ENCODE measurements at regions not wholly inside any gene's neighbourhood (a gene's known extent, or its start where the extent isn't known, plus 50 kb on each side); places are given as distances from the start of the nearest gene placed in this dataset.
"Not testable (repeated sequence)": the region's sequence is repeated elsewhere in the genome, so short reads cannot be mapped to it uniquely, and the experiment has no call there.

- not testable (repeated sequence) for DNase-seq (ENCODE audit: low spot score)
These were observed 296.6 kb upstream of the NBPF12 start for GRCh38 chr1:146641534-146641933.

- DNase-seq (ENCODE audit: low spot score) = not testable (repeated sequence)
These were observed 297.5 kb upstream of the NBPF12 start for GRCh38 chr1:146640671-146641070.

- not testable (repeated sequence) for DNase-seq (ENCODE audit: low spot score)
These were observed 307.8 kb upstream of the NBPF12 start for GRCh38 chr1:146630302-146630701.

GRCh38 chr1:146618582-146618981 lies 319.5 kb upstream of the NBPF12 start:
- not testable (repeated sequence) for DNase-seq (ENCODE audit: low spot score)

- not testable (repeated sequence) for DNase-seq (ENCODE audit: low spot score)
These were observed 333.4 kb upstream of the NBPF12 start for GRCh38 chr1:146604681-146605080.

- not testable (repeated sequence) for DNase-seq (ENCODE audit: low spot score)
These were observed 337.3 kb upstream of the NBPF12 start for GRCh38 chr1:146600720-146601307.

- not testable (repeated sequence) for DNase-seq (ENCODE audit: low spot score)
These were observed 338.2 kb upstream of the NBPF12 start for GRCh38 chr1:146599906-146600305.

GRCh38 chr1:146581229-146581628 lies 352.4 kb upstream of the NOTCH2NLA start:
- not testable (repeated sequence) for DNase-seq (ENCODE audit: low spot score)

GRCh38 chr1:146567541-146567940 lies 338.7 kb upstream of the NOTCH2NLA start:
- not testable (repeated sequence) for DNase-seq (ENCODE audit: low spot score)

GRCh38 chr1:146558032-146558431 lies 329.2 kb upstream of the NOTCH2NLA start:
- not testable (repeated sequence) for DNase-seq (ENCODE audit: low spot score)

- DNase-seq (ENCODE audit: low spot score) = not testable (repeated sequence)
These were observed 327.6 kb upstream of the NOTCH2NLA start for GRCh38 chr1:146556405-146556804.

- not testable (repeated sequence) for DNase-seq (ENCODE audit: low spot score)
These were observed 323.6 kb upstream of the NOTCH2NLA start for GRCh38 chr1:146552414-146552813.

- not testable (repeated sequence) for DNase-seq (ENCODE audit: low spot score)
These were observed 319.9 kb upstream of the NOTCH2NLA start for GRCh38 chr1:146548684-146549083.

GRCh38 chr1:146546189-146546588 lies 317.4 kb upstream of the NOTCH2NLA start:
- not testable (repeated sequence) for DNase-seq (ENCODE audit: low spot score)

GRCh38 chr1:146537775-146538373 lies 309.1 kb upstream of the NOTCH2NLA start:
- DNase-seq (ENCODE audit: low spot score) = not testable (repeated sequence)

- not testable (repeated sequence) for DNase-seq (ENCODE audit: low spot score)
These were observed 307.2 kb upstream of the NOTCH2NLA start for GRCh38 chr1:146536028-146536427.

- not testable (repeated sequence) for DNase-seq (ENCODE audit: low spot score)
These were observed 306.8 kb upstream of the NOTCH2NLA start for GRCh38 chr1:146535575-146535974.

GRCh38 chr1:146530958-146531357 lies 302.1 kb upstream of the NOTCH2NLA start:
- not testable (repeated sequence) for DNase-seq (ENCODE audit: low spot score)

GRCh38 chr1:146522812-146523211 lies 294.0 kb upstream of the NOTCH2NLA start:
- DNase-seq (ENCODE audit: low spot score) = not testable (repeated sequence)

GRCh38 chr1:146522345-146522744 lies 293.5 kb upstream of the NOTCH2NLA start:
- not testable (repeated sequence) for DNase-seq (ENCODE audit: low spot score)

- DNase-seq (ENCODE audit: low spot score) = not testable (repeated sequence)
These were observed 293.0 kb upstream of the NOTCH2NLA start for GRCh38 chr1:146521804-146522203.

- not testable (repeated sequence) for DNase-seq (ENCODE audit: low spot score)
These were observed 284.9 kb upstream of the NOTCH2NLA start for GRCh38 chr1:146513754-146514153.

GRCh38 chr1:146511047-146511777 lies 282.4 kb upstream of the NOTCH2NLA start:
- not testable (repeated sequence) for DNase-seq (ENCODE audit: low spot score)
